ENCODE measurements at regions not wholly inside any gene's neighbourhood (a gene's known extent, or its start where the extent isn't known, plus 50 kb on each side); places are given as distances from the start of the nearest gene placed in this dataset.

- H3K4me3 ChIP-seq (replicated peaks; ENCODE audit: low read depth, low read length), result no peak overlapping the region
- TF ChIP-seq CTCF (IDR thresholded peaks at IDR 0.05; ENCODE audit: low read depth, low read length, missing control alignments), result no peak
- no peak for DNase-seq (ENCODE audit: extremely low read depth, low read depth)
These were observed 89.9 kb upstream of the CPEB4 start for GRCh38 chr5:173798127-173798810.

GRCh38 chr5:173800340-173800739, 87.8 kb upstream of the CPEB4 start:
- no peak overlapping the region for H3K4me3 ChIP-seq (replicated peaks; ENCODE audit: low read depth, low read length)
- TF ChIP-seq CTCF (IDR thresholded peaks at IDR 0.05; ENCODE audit: low read depth, low read length, missing control alignments), result no peak
- no peak for DNase-seq (ENCODE audit: extremely low read depth, low read depth)

- no peak for DNase-seq (ENCODE audit: extremely low read depth, low read depth)
- no peak for TF ChIP-seq CTCF (IDR thresholded peaks at IDR 0.05; ENCODE audit: low read depth, low read length, missing control alignments)
- H3K4me3 ChIP-seq (replicated peaks; ENCODE audit: low read depth, low read length), result no peak overlapping the region
These were observed 87.1 kb upstream of the CPEB4 start for GRCh38 chr5:173801006-173801405.

- TF ChIP-seq CTCF (IDR thresholded peaks at IDR 0.05; ENCODE audit: low read depth, low read length, missing control alignments), result no peak
- H3K4me3 ChIP-seq (replicated peaks; ENCODE audit: low read depth, low read length), result no peak overlapping the region
- DNase-seq (ENCODE audit: extremely low read depth, low read depth), result no peak
These were observed 85.4 kb upstream of the CPEB4 start for GRCh38 chr5:173802670-173803165.

- no peak overlapping the region for H3K4me3 ChIP-seq (replicated peaks; ENCODE audit: low read depth, low read length)
- no peak for TF ChIP-seq CTCF (IDR thresholded peaks at IDR 0.05; ENCODE audit: low read depth, low read length, missing control alignments)
- DNase-seq (ENCODE audit: extremely low read depth, low read depth), result no peak
These were observed 83.6 kb upstream of the CPEB4 start for GRCh38 chr5:173804579-173804978.

GRCh38 chr5:173806270-173807035, 81.7 kb upstream of the CPEB4 start:
- TF ChIP-seq CTCF (IDR thresholded peaks at IDR 0.05; ENCODE audit: low read depth, low read length, missing control alignments), result no peak
- no peak for DNase-seq (ENCODE audit: extremely low read depth, low read depth)
- H3K4me3 ChIP-seq (replicated peaks; ENCODE audit: low read depth, low read length), result no peak overlapping the region

Data from HFF-Myc (cell line).